DOHH2 (cell line): ENCODE measurements at regions not wholly inside any gene's neighbourhood (a gene's known extent, or its start where the extent isn't known, plus 50 kb on each side); places are given as distances from the start of the nearest gene placed in this dataset.

Experiments used
- H3F3A ChIP-seq: fragments of 200-600 bp; sonication (generic), shearing (Covaris generic); 2 replicates; pipeline ENCODE4 v1.6.0; 2016; ENCODE audit warnings: antibody characterized with exemption, mild to moderate bottlenecking; ENCODE audit not compliant: control insufficient read depth, insufficient read depth
- H3K27ac ChIP-seq: fragments of 200-600 bp; sonication (generic); 2 replicates; pipeline ENCODE4 v1.5.1; 2014; ENCODE audit warnings: low read depth, mild to moderate bottlenecking, low read length, moderate library complexity
- H3K27me3 ChIP-seq: fragments of 200-600 bp; sonication (generic); 2 replicates; pipeline ENCODE4 v1.6.1; 2014; ENCODE audit warnings: mild to moderate bottlenecking, low read length, mixed read lengths; ENCODE audit not compliant: control insufficient read depth
- H3K36me3 ChIP-seq: fragments of 200-600 bp; sonication (generic); 2 replicates; pipeline ENCODE4 v1.6.1; 2014; ENCODE audit warnings: mild to moderate bottlenecking, low read length, moderate library complexity, mixed read lengths; ENCODE audit not compliant: control insufficient read depth
- H3K4me1 ChIP-seq: fragments of 200-600 bp; sonication (generic); 2 replicates; pipeline ENCODE4 v1.6.1; 2014; ENCODE audit warnings: mild to moderate bottlenecking, low read length, mixed read lengths; ENCODE audit not compliant: control insufficient read depth
- H3K4me2 ChIP-seq: fragments of 200-600 bp; sonication (generic); 2 replicates; pipeline ENCODE4 v1.6.0; 2014; ENCODE audit warnings: mild to moderate bottlenecking, low read length, moderate library complexity
- H3K4me3 ChIP-seq: fragments of 200-600 bp; sonication (generic); 2 replicates; pipeline ENCODE4 v1.5.1; 2014; ENCODE audit warnings: mild to moderate bottlenecking, low read length, mixed read lengths
- H3K79me2 ChIP-seq: fragments of 200-600 bp; sonication (generic); 2 replicates; pipeline ENCODE4 v1.6.1; 2014; ENCODE audit warnings: mild to moderate bottlenecking, low read length, mixed read lengths; ENCODE audit not compliant: control insufficient read depth
- H3K9me2 ChIP-seq: fragments of 200-600 bp; sonication (generic); replicated peaks from 2 replicates; pipeline ENCODE4 v1.6.1; 2014; ENCODE audit warnings: mild to moderate bottlenecking, low read length, mixed read lengths; ENCODE audit not compliant: control insufficient read depth
- H3K9me3 ChIP-seq: fragments of 200-600 bp; sonication (generic); 2 replicates; pipeline ENCODE4 v1.6.1; 2014; ENCODE audit warnings: antibody characterized with exemption, low read length, mixed read lengths; ENCODE audit not compliant: control insufficient read depth, insufficient read depth
- H4K20me1 ChIP-seq: fragments of 200-600 bp; sonication (generic); 2 replicates; pipeline ENCODE4 v1.6.0; 2014; ENCODE audit warnings: low read depth, mild to moderate bottlenecking, antibody characterized with exemption, low read length, moderate library complexity; ENCODE audit not compliant: control insufficient read depth, insufficient read depth
- EZH2phosphoT487 ChIP-seq: fragments of 200-600 bp; sonication (generic); IDR thresholded peaks from 2 replicates; pipeline ENCODE4 v1.6.1; 2017; ENCODE audit warnings: borderline replicate concordance, mild to moderate bottlenecking, antibody characterized with exemption, low read length, moderate library complexity, mixed read lengths
- TF ChIP-seq, protein P1 (sequence below): fragments of 200-600 bp; sonication (generic); IDR thresholded peaks from one replicate; pipeline ENCODE4 v1.5.1; 2014; ENCODE audit warnings: antibody characterized with exemption, mild to moderate bottlenecking, low read depth, low read length; ENCODE audit not compliant: poor library complexity, severe bottlenecking

DNA sequence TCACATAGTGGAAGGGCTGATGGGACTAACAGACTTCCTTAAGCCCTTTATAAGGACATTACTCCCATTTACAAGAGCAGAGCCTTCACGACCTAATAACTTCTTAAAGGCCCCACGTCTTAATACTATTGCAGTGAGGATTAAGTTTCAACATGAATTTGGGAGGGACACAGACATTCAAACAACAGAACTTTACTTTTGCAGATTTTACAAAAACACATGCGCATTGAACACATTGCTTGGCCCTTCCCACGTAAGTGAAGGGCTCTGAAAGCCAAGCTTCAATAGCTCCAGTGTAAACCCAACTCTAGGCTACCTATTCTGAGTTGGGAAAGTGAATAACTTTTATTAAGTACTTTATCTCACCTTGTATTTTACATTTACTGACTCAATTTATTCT, 53.8 kb upstream of the DNAH5 start:
- Histone ChIP-seq H3K4me3 (no peak overlapping the region), H3K9me2 (no peaks in the 10 kb centered on the region), H3F3A (no peaks in the 10 kb centered on the region), H3K4me1 (no peaks in the 10 kb centered on the region), H3K9me3 (no peaks in the 10 kb centered on the region; the same call in 1 of the 2 replicates), H3K4me2 (no peak overlapping the region), H3K27ac (no peak overlapping the region), H3K36me3 (no peaks in the 10 kb centered on the region), H3K27me3 (no peaks in the 10 kb centered on the region), H4K20me1 (no peaks in the 10 kb centered on the region), H3K79me2 (no peaks in the 10 kb centered on the region)
- TF ChIP-seq, protein P1, sequence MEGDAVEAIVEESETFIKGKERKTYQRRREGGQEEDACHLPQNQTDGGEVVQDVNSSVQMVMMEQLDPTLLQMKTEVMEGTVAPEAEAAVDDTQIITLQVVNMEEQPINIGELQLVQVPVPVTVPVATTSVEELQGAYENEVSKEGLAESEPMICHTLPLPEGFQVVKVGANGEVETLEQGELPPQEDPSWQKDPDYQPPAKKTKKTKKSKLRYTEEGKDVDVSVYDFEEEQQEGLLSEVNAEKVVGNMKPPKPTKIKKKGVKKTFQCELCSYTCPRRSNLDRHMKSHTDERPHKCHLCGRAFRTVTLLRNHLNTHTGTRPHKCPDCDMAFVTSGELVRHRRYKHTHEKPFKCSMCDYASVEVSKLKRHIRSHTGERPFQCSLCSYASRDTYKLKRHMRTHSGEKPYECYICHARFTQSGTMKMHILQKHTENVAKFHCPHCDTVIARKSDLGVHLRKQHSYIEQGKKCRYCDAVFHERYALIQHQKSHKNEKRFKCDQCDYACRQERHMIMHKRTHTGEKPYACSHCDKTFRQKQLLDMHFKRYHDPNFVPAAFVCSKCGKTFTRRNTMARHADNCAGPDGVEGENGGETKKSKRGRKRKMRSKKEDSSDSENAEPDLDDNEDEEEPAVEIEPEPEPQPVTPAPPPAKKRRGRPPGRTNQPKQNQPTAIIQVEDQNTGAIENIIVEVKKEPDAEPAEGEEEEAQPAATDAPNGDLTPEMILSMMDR: no peak
- no peak for TF ChIP-seq EZH2phosphoT487

DNA sequence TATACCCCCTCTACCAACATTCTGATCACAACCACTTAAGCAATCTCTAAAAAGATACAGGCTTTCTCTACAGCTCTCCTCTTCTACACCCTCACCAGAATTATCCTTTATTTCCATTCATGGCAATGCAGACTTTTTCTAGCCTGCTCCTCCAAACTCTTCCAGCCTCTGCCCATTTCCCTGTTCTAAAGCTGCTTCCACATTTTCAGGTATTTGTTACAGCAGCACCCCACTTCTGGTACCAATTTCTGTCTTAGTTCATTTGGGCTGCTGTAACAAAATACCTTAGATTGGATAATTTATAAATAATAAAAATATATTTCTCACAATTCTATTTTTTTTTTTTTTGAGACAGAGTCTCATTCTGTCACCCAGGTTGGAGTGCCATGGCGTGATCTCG, 53.0 kb upstream of the DNAH5 start:
- no peaks in the 10 kb centered on the region for H3K36me3 ChIP-seq
- no peaks in the 10 kb centered on the region for H3K79me2 ChIP-seq
- TF ChIP-seq, protein P1: no peak
- no peak for TF ChIP-seq EZH2phosphoT487
- peaks cover 3% of the 10 kb centered on the region; the same call in 1 of the 2 replicates for H3K27me3 ChIP-seq
- H3K9me3 ChIP-seq: no peaks in the 10 kb centered on the region; the same call in 1 of the 2 replicates
- H3K4me2 ChIP-seq: no peak overlapping the region
- no peak overlapping the region for H3K4me3 ChIP-seq
- H3K9me2 ChIP-seq: no peaks in the 10 kb centered on the region
- no peaks in the 10 kb centered on the region for H4K20me1 ChIP-seq
- H3K4me1 ChIP-seq: no peaks in the 10 kb centered on the region
- H3K27ac ChIP-seq: no peak overlapping the region
- H3F3A ChIP-seq: no peaks in the 10 kb centered on the region

DNA sequence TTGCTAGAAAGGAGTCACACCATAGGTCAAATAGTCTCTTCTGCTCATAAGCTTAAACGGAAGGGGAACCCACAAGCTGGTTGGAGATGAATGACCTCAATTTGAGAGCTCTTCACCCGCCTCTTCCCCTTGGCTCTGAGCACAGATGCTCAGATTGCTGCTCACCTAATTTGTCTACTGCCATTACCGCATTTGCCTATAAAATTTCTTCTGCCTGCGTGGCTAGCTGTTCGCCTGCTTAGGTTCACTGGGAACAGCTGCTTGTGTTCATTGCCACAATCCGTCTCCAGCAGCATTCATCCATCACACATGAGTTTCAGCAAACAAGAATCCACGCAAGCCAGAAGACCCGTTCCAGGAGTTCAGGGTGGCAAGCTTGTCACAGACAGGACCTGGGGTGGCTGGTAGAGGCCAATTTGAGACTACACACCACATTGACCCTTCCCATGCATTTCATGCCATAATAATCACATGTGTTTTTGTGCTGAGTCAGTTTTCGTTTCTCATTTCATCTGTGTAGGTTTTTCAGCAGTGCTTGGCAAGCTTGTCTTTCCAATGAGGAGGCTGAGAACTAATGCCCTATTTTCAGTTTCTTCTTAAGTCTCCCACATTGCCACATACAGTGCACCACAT, 50.2 kb upstream of the DNAH5 start:
- no peaks in the 10 kb centered on the region for H3K36me3 ChIP-seq
- H3K27ac ChIP-seq: no peak overlapping the region
- no peaks in the 10 kb centered on the region for H3K9me2 ChIP-seq
- H3K9me3 ChIP-seq: no peaks in the 10 kb centered on the region; the same call in 1 of the 2 replicates
- no peak overlapping the region for H3K4me2 ChIP-seq
- 0 out of 2 replicates have a peak, but pooled peaks cover 5% of the 10 kb centered on the region for H3K4me1 ChIP-seq
- H3K4me3 ChIP-seq: no peak overlapping the region
- peaks cover 3% of the 10 kb centered on the region; the same call in 1 of the 2 replicates for H3K27me3 ChIP-seq
- H3F3A ChIP-seq: no peaks in the 10 kb centered on the region
- no peaks in the 10 kb centered on the region for H4K20me1 ChIP-seq
- TF ChIP-seq, protein P1: no peak
- TF ChIP-seq EZH2phosphoT487: no peak
- no peaks in the 10 kb centered on the region for H3K79me2 ChIP-seq
